PC-9 (cell line): ENCODE measurements at regions not wholly inside any gene's neighbourhood (a gene's known extent, or its start where the extent isn't known, plus 50 kb on each side); places are given as distances from the start of the nearest gene placed in this dataset.

Source experiments
- BruUV-seq: library from RNA; stranded (reverse); fragments of 400-500 nt; replicated peaks from 2 replicates; lab custom pipeline; 2021; lab: Mats Ljungman, UMichigan
- CTCF ChIA-PET: fragments of 300-600 bp; sonication (Branson Sonifier 250); formaldehyde crosslinking; loops from one replicate; lab custom pipeline; 2022; ENCODE audit warnings: antibody characterized with exemption; lab: Charles Lee
- POLR2A ChIA-PET: fragments of 300-600 bp; sonication (Branson Sonifier 250); formaldehyde crosslinking; loops from one replicate; lab custom pipeline; 2022; ENCODE audit warnings: antibody characterized with exemption; ENCODE audit not compliant: unreplicated experiment; lab: Charles Lee
- DNase-seq, 2 experiments: peaks; one replicate each; pipeline versions ENCODE4 v3.0.0 to v3.0.0-alpha.2; 2015 to 2022; ENCODE audit warnings: mixed read lengths in 1 of 2
- H2AFZ ChIP-seq: fragments of 200-600 bp; sonication (generic); 2 replicates; pipeline ENCODE4 v1.8.1; 2017; ENCODE audit warnings: antibody characterized with exemption
- H3F3A ChIP-seq: fragments of 200-600 bp; sonication (generic); 2 replicates; pipeline ENCODE4 v1.8.1; 2017; ENCODE audit warnings: antibody characterized with exemption, mild to moderate bottlenecking, low read depth; ENCODE audit not compliant: insufficient read depth
- H3K27ac ChIP-seq: fragments of 200-600 bp; sonication (generic); 2 replicates; pipeline ENCODE4 v1.6.1; 2016; ENCODE audit warnings: mixed run types
- H3K27me3 ChIP-seq: fragments of 200-600 bp; sonication (generic); 2 replicates; pipeline ENCODE4 v1.6.1; 2016; ENCODE audit warnings: low read depth, mixed run types; ENCODE audit not compliant: insufficient read depth
- H3K36me3 ChIP-seq: fragments of 200-600 bp; sonication (generic); 2 replicates; pipeline ENCODE4 v1.6.1; 2016; ENCODE audit warnings: low read depth, mixed run types
- H3K4me1 ChIP-seq: fragments of 200-600 bp; sonication (generic); replicated peaks from 2 replicates; pipeline ENCODE4 v1.6.1; 2016; ENCODE audit warnings: mixed run types; ENCODE audit not compliant: insufficient read depth
- H3K4me2 ChIP-seq: fragments of 200-600 bp; sonication (generic); 2 replicates; pipeline ENCODE4 v1.6.1; 2017; ENCODE audit warnings: mixed run types
- H3K4me3 ChIP-seq: fragments of 200-600 bp; sonication (generic); 2 replicates; pipeline ENCODE4 v1.6.1; 2016; ENCODE audit warnings: mixed run types
- H3K79me2 ChIP-seq: fragments of 200-600 bp; sonication (generic); 2 replicates; pipeline ENCODE4 v1.6.1; 2017; ENCODE audit warnings: low read depth, mixed run types
- H3K9me2 ChIP-seq: fragments of 200-600 bp; sonication (generic); 2 replicates; pipeline ENCODE4 v1.8.1; 2017; ENCODE audit warnings: mild to moderate bottlenecking; ENCODE audit not compliant: insufficient read depth
- H3K9me3 ChIP-seq: fragments of 200-600 bp; sonication (generic); 2 replicates; pipeline ENCODE4 v1.8.1; 2016; ENCODE audit warnings: low read depth; ENCODE audit not compliant: insufficient read depth
- H4K20me1 ChIP-seq: fragments of 200-600 bp; sonication (generic); 2 replicates; pipeline ENCODE4 v1.8.1; 2017; ENCODE audit not compliant: insufficient read depth
- EZH2 ChIP-seq: fragments of 200-600 bp; sonication (generic); IDR thresholded peaks from 2 replicates; pipeline ENCODE4 v1.8.0; 2017; ENCODE audit warnings: antibody characterized with exemption, low read depth
- intact Hi-C: fragments of 100-400 bp; cut with micrococcal nuclease; formaldehyde crosslinking; loops from one replicate; pipeline ENCODE4 v1.10.0; 2022; ENCODE audit not compliant: unreplicated experiment
- TF ChIP-seq, protein P1 (sequence below): fragments of 200-600 bp; sonication (generic); conservative IDR thresholded peaks from 2 replicates; pipeline ENCODE4 v1.6.1; 2017; ENCODE audit warnings: mixed run types, antibody characterized with exemption, mild to moderate bottlenecking, moderate library complexity

DNA sequence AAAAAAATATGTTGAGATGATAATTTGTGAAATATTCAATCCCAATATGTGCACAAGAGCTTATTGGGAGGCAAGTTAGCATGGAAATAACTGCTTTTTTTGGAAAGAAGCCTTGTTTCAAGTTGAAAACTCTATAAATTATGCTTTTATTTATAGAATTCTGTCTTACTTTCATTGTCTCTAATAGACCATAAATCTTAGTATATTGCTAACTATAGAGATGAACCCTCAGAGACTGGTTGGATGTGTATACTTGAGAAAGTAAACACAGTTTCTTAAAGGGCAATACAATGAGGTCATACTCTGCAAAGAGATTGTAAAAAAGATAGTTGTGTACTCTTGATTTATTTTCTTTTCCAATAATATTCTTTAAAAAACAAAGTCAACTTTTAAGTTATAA is 530.3 kb downstream of the SPATA31D1 start:
- Histone ChIP-seq H3K27ac (no peak overlapping the region), H2AFZ (no peak overlapping the region), H3K27me3 (no peaks in the 10 kb centered on the region), H3K79me2 (no peaks in the 10 kb centered on the region), H3K36me3 (no peaks in the 10 kb centered on the region), H4K20me1 (no peaks in the 10 kb centered on the region), H3F3A (no peaks in the 10 kb centered on the region), H3K4me1 (no peaks in the 10 kb centered on the region), H3K9me2 (0 out of 2 replicates have a peak, but pooled peaks cover 4% of the 10 kb centered on the region), H3K9me3 (no peaks in the 10 kb centered on the region; the same call in 1 of the 2 replicates), H3K4me2 (no peak overlapping the region), H3K4me3 (no peak overlapping the region)
- intact Hi-C loops = no loop called here
- no TSS peak for BruUV-seq
- ChIA-PET POLR2A (no interaction called here), CTCF (no interaction called here)
- DNase-seq = no peak
- TF ChIP-seq, protein P1, sequence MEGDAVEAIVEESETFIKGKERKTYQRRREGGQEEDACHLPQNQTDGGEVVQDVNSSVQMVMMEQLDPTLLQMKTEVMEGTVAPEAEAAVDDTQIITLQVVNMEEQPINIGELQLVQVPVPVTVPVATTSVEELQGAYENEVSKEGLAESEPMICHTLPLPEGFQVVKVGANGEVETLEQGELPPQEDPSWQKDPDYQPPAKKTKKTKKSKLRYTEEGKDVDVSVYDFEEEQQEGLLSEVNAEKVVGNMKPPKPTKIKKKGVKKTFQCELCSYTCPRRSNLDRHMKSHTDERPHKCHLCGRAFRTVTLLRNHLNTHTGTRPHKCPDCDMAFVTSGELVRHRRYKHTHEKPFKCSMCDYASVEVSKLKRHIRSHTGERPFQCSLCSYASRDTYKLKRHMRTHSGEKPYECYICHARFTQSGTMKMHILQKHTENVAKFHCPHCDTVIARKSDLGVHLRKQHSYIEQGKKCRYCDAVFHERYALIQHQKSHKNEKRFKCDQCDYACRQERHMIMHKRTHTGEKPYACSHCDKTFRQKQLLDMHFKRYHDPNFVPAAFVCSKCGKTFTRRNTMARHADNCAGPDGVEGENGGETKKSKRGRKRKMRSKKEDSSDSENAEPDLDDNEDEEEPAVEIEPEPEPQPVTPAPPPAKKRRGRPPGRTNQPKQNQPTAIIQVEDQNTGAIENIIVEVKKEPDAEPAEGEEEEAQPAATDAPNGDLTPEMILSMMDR = no peak
- TF ChIP-seq EZH2 = no peak

DNA sequence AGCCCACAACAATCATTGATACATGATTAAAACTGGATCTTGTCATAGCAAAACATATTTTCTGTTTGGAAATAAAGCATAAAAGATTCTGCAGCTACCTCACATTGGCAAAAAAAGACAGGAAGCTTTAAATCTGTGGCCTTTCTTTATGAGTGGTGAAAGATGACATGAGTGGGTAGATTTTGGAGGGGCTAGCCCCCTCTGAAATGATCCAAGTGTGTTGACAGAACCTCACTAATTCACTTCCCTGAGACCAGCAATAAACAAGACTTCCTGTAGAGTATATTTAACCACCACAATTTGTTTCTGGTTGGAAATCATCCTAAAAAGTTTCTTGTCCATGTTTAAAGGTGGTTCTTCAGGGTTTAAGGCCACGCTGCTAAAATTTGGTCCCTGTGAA is 530.8 kb downstream of the SPATA31D1 start:
- H3K27ac ChIP-seq = no peak overlapping the region
- BruUV-seq = no TSS peak
- no peak overlapping the region for H3K4me3 ChIP-seq
- intact Hi-C loops = no loop called here
- 0 out of 2 replicates have a peak, but pooled peaks cover 4% of the 10 kb centered on the region for H3K9me2 ChIP-seq
- no peak overlapping the region for H2AFZ ChIP-seq
- H3K4me1 ChIP-seq = no peaks in the 10 kb centered on the region
- H4K20me1 ChIP-seq = no peaks in the 10 kb centered on the region
- H3K27me3 ChIP-seq = no peaks in the 10 kb centered on the region
- no peak for DNase-seq
- H3K4me2 ChIP-seq = no peak overlapping the region
- H3K9me3 ChIP-seq = no peaks in the 10 kb centered on the region; the same call in 1 of the 2 replicates
- no peak for TF ChIP-seq EZH2
- TF ChIP-seq, protein P1 = no peak
- ChIA-PET POLR2A (no interaction called here), CTCF (no interaction called here)
- no peaks in the 10 kb centered on the region for H3K36me3 ChIP-seq
- H3K79me2 ChIP-seq = no peaks in the 10 kb centered on the region
- H3F3A ChIP-seq = no peaks in the 10 kb centered on the region

DNA sequence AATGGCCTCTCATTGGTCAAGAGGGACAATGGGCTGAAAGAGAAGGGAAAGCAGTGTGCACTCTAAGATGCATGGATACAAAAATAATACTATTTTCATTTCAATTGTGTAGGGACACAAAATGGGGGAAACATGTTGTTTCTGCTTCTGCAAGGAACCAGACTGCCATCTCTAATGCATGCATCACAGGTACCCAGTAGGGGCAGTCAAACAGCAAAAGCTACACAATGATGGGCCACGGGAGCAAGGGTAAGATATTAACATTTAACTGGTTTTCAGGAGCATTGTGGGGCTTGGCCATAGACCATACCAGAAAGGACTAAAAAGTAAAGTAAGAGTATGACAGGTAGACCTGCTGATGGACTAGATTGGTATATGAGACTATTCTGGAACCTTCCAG is 535.8 kb downstream of the SPATA31D1 start:
- no peaks in the 10 kb centered on the region for H3K36me3 ChIP-seq
- no TSS peak for BruUV-seq
- H3K4me3 ChIP-seq = no peak overlapping the region
- POLR2A ChIA-PET = no interaction called here
- intact Hi-C loops = no loop called here
- H3K9me3 ChIP-seq = no peaks in the 10 kb centered on the region; the same call in 1 of the 2 replicates
- 0 out of 2 replicates have a peak, but pooled peaks cover 4% of the 10 kb centered on the region for H3K9me2 ChIP-seq
- no peak for DNase-seq
- no peak for TF ChIP-seq EZH2
- TF ChIP-seq, protein P1 = no peak
- CTCF ChIA-PET = no interaction called here
- H3K27ac ChIP-seq = no peak overlapping the region
- H4K20me1 ChIP-seq = no peaks in the 10 kb centered on the region
- H3K27me3 ChIP-seq = no peaks in the 10 kb centered on the region
- no peaks in the 10 kb centered on the region for H3K4me1 ChIP-seq
- no peak overlapping the region for H3K4me2 ChIP-seq
- no peaks in the 10 kb centered on the region for H3K79me2 ChIP-seq
- no peaks in the 10 kb centered on the region for H3F3A ChIP-seq
- H2AFZ ChIP-seq = no peak overlapping the region
